Nephron progenitor cell (in vitro differentiated cells): ENCODE measurements at regions not wholly inside any gene's neighbourhood (a gene's known extent, or its start where the extent isn't known, plus 50 kb on each side); places are given as distances from the start of the nearest gene placed in this dataset.

Experiments
- DNase-seq: peaks from one replicate; pipeline ENCODE4 v3.0.0; 2021
- H3K27ac Mint-ChIP-seq: 2 replicates; pipeline ENCODE4 v1.8.0; 2021; ENCODE audit warnings: mild to moderate bottlenecking, moderate library complexity, mixed read lengths
- H3K27me3 Mint-ChIP-seq: 2 replicates; pipeline ENCODE4 v1.8.0; 2021; ENCODE audit warnings: mild to moderate bottlenecking, low read depth, mixed read lengths; ENCODE audit not compliant: poor library complexity
- H3K36me3 Mint-ChIP-seq: 2 replicates; pipeline ENCODE4 v1.8.0; 2021; ENCODE audit warnings: low read depth, mixed read lengths
- H3K4me1 Mint-ChIP-seq: 2 replicates; pipeline ENCODE4 v1.8.0; 2021; ENCODE audit warnings: mixed read lengths
- H3K4me3 Mint-ChIP-seq: 2 replicates; pipeline ENCODE4 v1.8.0; 2021; ENCODE audit warnings: mild to moderate bottlenecking, moderate library complexity, mixed read lengths
- H3K9me3 Mint-ChIP-seq: 2 replicates; pipeline ENCODE4 v1.8.0; 2021; ENCODE audit warnings: mild to moderate bottlenecking, moderate library complexity, mixed read lengths
- CTCF ChIP-seq: fragments of 200-600 bp; sonication (generic); IDR thresholded peaks from 2 replicates; pipeline ENCODE4 v1.5.0; 2021; ENCODE audit warnings: antibody characterized with exemption

- H3K9me3 Mint-ChIP-seq, result peaks cover 5% of the 10 kb centered on the region
- no peaks in the 10 kb centered on the region for H3K27me3 Mint-ChIP-seq
- H3K4me3 Mint-ChIP-seq, result no peak overlapping the region
- no peak for TF ChIP-seq CTCF
- peaks cover 12% of the 10 kb centered on the region for H3K4me1 Mint-ChIP-seq
- no peak overlapping the region for H3K27ac Mint-ChIP-seq
- no peaks in the 10 kb centered on the region for H3K36me3 Mint-ChIP-seq
- no peak for DNase-seq
These were observed 116.3 kb upstream of the ARPP21 start for GRCh38 chr3:35523074-35523473.

- no peaks in the 10 kb centered on the region for H3K27me3 Mint-ChIP-seq
- DNase-seq, result no peak
- no peak overlapping the region for H3K4me3 Mint-ChIP-seq
- TF ChIP-seq CTCF, result no peak
- peaks cover 16% of the 10 kb centered on the region for H3K4me1 Mint-ChIP-seq
- H3K36me3 Mint-ChIP-seq, result no peaks in the 10 kb centered on the region
- H3K27ac Mint-ChIP-seq, result no peak overlapping the region
- peaks cover 3% of the 10 kb centered on the region for H3K9me3 Mint-ChIP-seq
These were observed 115.5 kb upstream of the ARPP21 start for GRCh38 chr3:35523838-35524237.

- no peak for TF ChIP-seq CTCF
- Mint-ChIP-seq H3K9me3 (no peaks in the 10 kb centered on the region), H3K36me3 (no peaks in the 10 kb centered on the region), H3K27me3 (no peaks in the 10 kb centered on the region), H3K27ac (no peak overlapping the region), H3K4me1 (peaks cover 16% of the 10 kb centered on the region), H3K4me3 (no peak overlapping the region)
- DNase-seq, result no peak
These were observed 114.5 kb upstream of the ARPP21 start for GRCh38 chr3:35524856-35525255.

- no peak for DNase-seq
- Mint-ChIP-seq H3K27me3 (no peaks in the 10 kb centered on the region), H3K27ac (peak overlapping the region; percentile 68), H3K36me3 (no peaks in the 10 kb centered on the region), H3K4me1 (peaks cover 11% of the 10 kb centered on the region), H3K9me3 (no peaks in the 10 kb centered on the region), H3K4me3 (no peak overlapping the region)
- no peak for TF ChIP-seq CTCF
These were observed 110.6 kb upstream of the ARPP21 start for GRCh38 chr3:35528728-35529127.

- Mint-ChIP-seq H3K9me3 (no peaks in the 10 kb centered on the region), H3K4me3 (no peak overlapping the region), H3K4me1 (peaks cover 11% of the 10 kb centered on the region), H3K36me3 (no peaks in the 10 kb centered on the region), H3K27me3 (no peaks in the 10 kb centered on the region), H3K27ac (peak overlapping the region; percentile 1)
- no peak for DNase-seq
- TF ChIP-seq CTCF, result no peak
These were observed 110.0 kb upstream of the ARPP21 start for GRCh38 chr3:35529337-35529736.

- no peaks in the 10 kb centered on the region for H3K27me3 Mint-ChIP-seq
- no peaks in the 10 kb centered on the region for H3K4me1 Mint-ChIP-seq
- H3K4me3 Mint-ChIP-seq, result no peak overlapping the region
- TF ChIP-seq CTCF, result no peak
- no peaks in the 10 kb centered on the region for H3K36me3 Mint-ChIP-seq
- no peak for DNase-seq
- H3K27ac Mint-ChIP-seq, result no peak overlapping the region
- no peaks in the 10 kb centered on the region for H3K9me3 Mint-ChIP-seq
These were observed 102.1 kb upstream of the ARPP21 start for GRCh38 chr3:35537265-35537664.
